Keratinocyte (primary cell): ENCODE measurements at regions not wholly inside any gene's neighbourhood (a gene's known extent, or its start where the extent isn't known, plus 50 kb on each side); places are given as distances from the start of the nearest gene placed in this dataset.

ENCODE experiments used
- CTCF ChIP-seq, 3 experiments: IDR thresholded peaks in 1 of 3; conservative IDR thresholded peaks in 1 of 3; optimal IDR thresholded peaks in 1 of 3; 2 replicates in 2 of 3; 3 replicates in 1 of 3; pipeline versions ENCODE3 to v1.5.1; 2011; ENCODE audit warnings: low read length in 3 of 3, mild to moderate bottlenecking in 3 of 3, moderate library complexity in 2 of 3, control low read depth in 1 of 3, inconsistent platforms in 1 of 3; ENCODE audit not compliant: insufficient read depth in 2 of 3; ENCODE audit errors: extremely low read depth in 1 of 3
- EZH2 ChIP-seq: IDR thresholded peaks from one replicate; pipeline ENCODE4 v1.6.1; 2012; ENCODE audit warnings: inconsistent platforms, mild to moderate bottlenecking, low read length, moderate library complexity

DNA sequence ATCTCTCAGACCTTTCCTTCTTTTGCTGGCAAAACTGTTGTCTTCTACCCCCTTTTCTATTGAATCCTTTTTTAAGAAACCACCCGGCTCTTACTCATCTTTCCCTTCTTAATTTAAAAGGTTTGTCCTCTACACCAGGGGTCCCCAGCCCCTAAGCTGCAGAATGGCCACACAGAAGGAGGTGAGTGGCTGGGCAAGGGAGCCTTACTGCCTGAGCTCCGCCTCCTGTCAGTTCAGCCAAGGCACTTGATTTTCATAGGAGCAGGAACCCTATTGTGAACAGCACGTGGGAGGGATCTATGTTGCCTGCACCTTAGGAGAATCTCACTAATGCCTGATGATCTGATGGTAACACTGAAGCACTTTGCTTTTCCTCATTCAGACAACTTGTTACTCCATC, 726.3 kb upstream of the INTU start:
- TF ChIP-seq CTCF (optimal IDR thresholded peaks at IDR 0.05 in 1 of 3, IDR thresholded peaks at IDR 0.05 in 1 of 3, conservative IDR thresholded peaks at IDR 0.05 in 1 of 3; ENCODE audit: extremely low read depth in 1 of 3, insufficient read depth in 2 of 3, low read length in 3 of 3), result no peak
- TF ChIP-seq EZH2, result no peak
